Brain microvascular endothelial cell (primary cell): ENCODE measurements at regions not wholly inside any gene's neighbourhood (a gene's known extent, or its start where the extent isn't known, plus 50 kb on each side); places are given as distances from the start of the nearest gene placed in this dataset.
"Not testable (repeated sequence)": the region's sequence is repeated elsewhere in the genome, so short reads cannot be mapped to it uniquely, and the experiment has no call there.

ENCODE experiments used
- DNase-seq: peaks from one replicate; pipeline ENCODE4 v3.0.0-alpha.2; 2020
- H3K27ac ChIP-seq: fragments of 250-450 bp; sonication (Bioruptor Pico); 2 replicates; pipeline ENCODE4 v1.5.1; 2020; ENCODE audit warnings: mild to moderate bottlenecking, moderate library complexity
- H3K27me3 ChIP-seq: fragments of 250-450 bp; sonication (Bioruptor Pico); replicated peaks from 2 replicates; pipeline ENCODE4 v1.5.1; 2020; ENCODE audit warnings: mild to moderate bottlenecking
- H3K36me3 ChIP-seq: fragments of 250-450 bp; sonication (Bioruptor Pico); replicated peaks from 2 replicates; pipeline ENCODE4 v1.5.1; 2020; ENCODE audit warnings: mild to moderate bottlenecking
- H3K4me3 ChIP-seq: 2 replicates; pipeline ENCODE4 v1.5.1; 2011; ENCODE audit warnings: low read depth, mild to moderate bottlenecking, control low read depth, low read length, moderate library complexity
- in situ Hi-C: cut with HindIII; loops from 2 replicates; pipeline ENCODE4 v1.10.0; 2017; ENCODE audit warnings: low sequenced_read_pairs, low pct_ligation_motif_present
- TF ChIP-seq, protein P1 (sequence below): IDR thresholded peaks from 2 replicates; pipeline ENCODE4 v1.5.1; 2011; ENCODE audit warnings: low read depth, mild to moderate bottlenecking, moderate library complexity, low read length, control low read depth, inconsistent platforms; ENCODE audit errors: missing control alignments

GRCh38 chr9:85792057-85792456, 50.3 kb upstream of the AGTPBP1 start:
- H3K27ac ChIP-seq, DNase-seq, H3K36me3 ChIP-seq, H3K4me3 ChIP-seq, in situ Hi-C loops, H3K27me3 ChIP-seq: not testable (repeated sequence)

DNA sequence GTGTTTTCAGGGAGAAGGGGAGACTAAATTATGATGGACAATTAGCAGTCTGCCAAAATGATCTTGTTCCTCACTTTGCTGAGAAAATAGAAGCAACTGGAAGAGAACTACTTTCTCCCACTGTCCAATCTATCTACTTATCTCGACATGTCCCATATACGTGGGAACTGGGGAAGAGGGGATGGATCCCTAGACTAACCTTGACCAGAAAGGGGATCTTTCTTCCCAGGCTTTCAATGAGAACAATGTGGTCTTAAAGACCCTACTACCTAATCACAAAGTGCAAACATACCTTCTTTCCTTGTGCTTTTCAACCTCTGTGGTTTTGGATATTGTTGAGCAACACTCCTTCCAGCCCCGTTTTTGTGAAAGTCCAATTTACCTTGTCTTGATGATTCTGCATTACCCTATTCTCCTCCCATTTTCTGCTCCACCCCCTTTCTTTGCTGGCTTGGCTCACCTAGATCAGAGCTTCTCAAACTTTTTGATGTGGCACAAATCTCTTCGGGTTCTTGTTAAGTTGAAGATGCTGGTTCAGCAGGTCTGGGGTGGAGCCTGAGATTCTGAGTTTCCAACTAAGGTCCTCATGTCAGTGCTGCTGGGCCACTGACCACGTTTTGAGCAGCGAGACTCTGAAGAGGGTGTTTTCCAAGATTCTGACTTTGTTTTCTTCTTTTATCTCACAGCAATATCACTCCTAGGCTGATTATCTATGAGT, 61.4 kb upstream of the AGTPBP1 start:
- H3K4me3 ChIP-seq, H3K27me3 ChIP-seq, in situ Hi-C loops, DNase-seq, H3K27ac ChIP-seq, H3K36me3 ChIP-seq: not testable (repeated sequence)

- H3K27me3 ChIP-seq, H3K36me3 ChIP-seq, DNase-seq, H3K27ac ChIP-seq, in situ Hi-C loops: not testable (repeated sequence)
- peak overlapping the region; percentile 62 for H3K4me3 ChIP-seq
Measured at GRCh38 chr9:85804847-85805133, 63.0 kb upstream of the AGTPBP1 start.

- in situ Hi-C loops, H3K36me3 ChIP-seq, H3K27me3 ChIP-seq, H3K27ac ChIP-seq: not testable (repeated sequence)
- peak; percentile 16 for DNase-seq
- TF ChIP-seq, protein P1, sequence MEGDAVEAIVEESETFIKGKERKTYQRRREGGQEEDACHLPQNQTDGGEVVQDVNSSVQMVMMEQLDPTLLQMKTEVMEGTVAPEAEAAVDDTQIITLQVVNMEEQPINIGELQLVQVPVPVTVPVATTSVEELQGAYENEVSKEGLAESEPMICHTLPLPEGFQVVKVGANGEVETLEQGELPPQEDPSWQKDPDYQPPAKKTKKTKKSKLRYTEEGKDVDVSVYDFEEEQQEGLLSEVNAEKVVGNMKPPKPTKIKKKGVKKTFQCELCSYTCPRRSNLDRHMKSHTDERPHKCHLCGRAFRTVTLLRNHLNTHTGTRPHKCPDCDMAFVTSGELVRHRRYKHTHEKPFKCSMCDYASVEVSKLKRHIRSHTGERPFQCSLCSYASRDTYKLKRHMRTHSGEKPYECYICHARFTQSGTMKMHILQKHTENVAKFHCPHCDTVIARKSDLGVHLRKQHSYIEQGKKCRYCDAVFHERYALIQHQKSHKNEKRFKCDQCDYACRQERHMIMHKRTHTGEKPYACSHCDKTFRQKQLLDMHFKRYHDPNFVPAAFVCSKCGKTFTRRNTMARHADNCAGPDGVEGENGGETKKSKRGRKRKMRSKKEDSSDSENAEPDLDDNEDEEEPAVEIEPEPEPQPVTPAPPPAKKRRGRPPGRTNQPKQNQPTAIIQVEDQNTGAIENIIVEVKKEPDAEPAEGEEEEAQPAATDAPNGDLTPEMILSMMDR: peak; percentile 2
- H3K4me3 ChIP-seq: peak overlapping the region; percentile 62
Measured at GRCh38 chr9:85805134-85806005, 63.6 kb upstream of the AGTPBP1 start.

DNA sequence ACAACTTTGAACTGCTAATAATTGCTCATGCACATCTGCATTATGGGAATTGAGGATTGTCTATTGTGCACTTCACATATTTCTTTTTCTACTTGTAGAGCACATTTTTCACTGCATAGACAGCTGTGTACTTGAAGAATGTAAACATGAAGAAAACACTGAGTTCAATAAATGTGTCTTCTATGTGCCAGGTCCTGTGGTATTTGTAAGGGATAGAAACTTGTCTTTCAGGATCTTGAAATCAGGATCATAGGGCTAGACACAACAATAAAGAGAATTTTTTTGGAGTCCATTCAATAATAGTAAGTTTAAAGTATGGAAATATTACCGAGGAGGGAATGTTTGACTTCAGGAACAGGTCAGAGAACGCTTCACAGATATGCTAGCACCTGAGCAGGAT, 66.6 kb upstream of the AGTPBP1 start:
- H3K4me3 ChIP-seq, H3K27ac ChIP-seq, DNase-seq, H3K36me3 ChIP-seq, H3K27me3 ChIP-seq, in situ Hi-C loops: not testable (repeated sequence)

DNA sequence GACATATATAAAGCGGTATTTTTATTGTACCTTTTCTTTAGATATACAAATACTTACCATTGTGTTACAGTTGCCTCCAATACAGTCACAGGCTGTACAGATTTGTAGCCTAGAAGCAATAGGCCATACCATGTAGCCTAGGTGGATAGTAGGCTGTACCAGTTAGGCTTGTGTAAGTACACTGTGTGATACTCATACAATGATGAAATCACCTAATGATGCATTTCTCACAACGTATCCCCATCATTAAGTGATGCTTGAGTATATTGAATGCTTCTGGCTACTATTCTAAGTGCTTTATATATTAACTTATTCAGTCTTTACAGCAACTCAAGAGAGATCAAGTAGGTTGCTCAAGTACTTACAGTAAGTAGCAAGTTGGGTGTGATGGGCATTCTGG, 71.6 kb upstream of the AGTPBP1 start:
- H3K36me3 ChIP-seq, DNase-seq, in situ Hi-C loops, H3K4me3 ChIP-seq, H3K27me3 ChIP-seq, H3K27ac ChIP-seq: not testable (repeated sequence)

GRCh38 chr9:85814800-85815199, 73.0 kb upstream of the AGTPBP1 start:
- DNase-seq, H3K27me3 ChIP-seq, H3K36me3 ChIP-seq, H3K4me3 ChIP-seq, in situ Hi-C loops, H3K27ac ChIP-seq: not testable (repeated sequence)

DNA sequence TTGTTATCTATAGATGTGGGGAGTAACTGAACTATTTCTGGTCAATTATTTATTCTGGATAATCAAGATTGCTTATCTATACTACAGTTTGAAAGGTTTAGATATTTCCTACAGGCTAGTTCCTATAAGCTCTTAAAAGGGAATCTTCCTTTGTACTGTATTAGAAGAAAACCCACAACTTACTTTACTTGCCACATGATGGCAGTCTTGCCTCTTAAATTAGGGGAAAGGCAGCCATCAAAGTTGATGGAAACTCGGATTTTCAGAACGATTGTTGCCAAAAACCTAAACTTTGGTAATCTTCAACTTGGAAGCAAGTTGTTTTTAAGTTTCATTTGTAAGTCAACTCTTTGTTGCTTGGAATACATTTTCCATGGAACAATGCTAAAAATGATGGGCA, 77.2 kb upstream of the AGTPBP1 start:
- H3K27ac ChIP-seq, H3K27me3 ChIP-seq, H3K36me3 ChIP-seq, H3K4me3 ChIP-seq, in situ Hi-C loops: not testable (repeated sequence)
- DNase-seq: peak; percentile 43
- TF ChIP-seq, protein P1: peak; percentile 33

- H3K36me3 ChIP-seq, H3K27me3 ChIP-seq, DNase-seq, in situ Hi-C loops, H3K4me3 ChIP-seq, H3K27ac ChIP-seq: not testable (repeated sequence)
Measured at GRCh38 chr9:85820598-85820997, 78.8 kb upstream of the AGTPBP1 start.
